ENCODE measurements at regions not wholly inside any gene's neighbourhood (a gene's known extent, or its start where the extent isn't known, plus 50 kb on each side); places are given as distances from the start of the nearest gene placed in this dataset.
"Not testable (repeated sequence)": the region's sequence is repeated elsewhere in the genome, so short reads cannot be mapped to it uniquely, and the experiment has no call there.

GRCh38 chr3:161600173-161600572 lies 103.6 kb downstream of the OTOL1 start:
- no peak for DNase-seq (ENCODE audit: low spot score)

- no peak for DNase-seq (ENCODE audit: low spot score)
These were observed 105.9 kb downstream of the OTOL1 start for GRCh38 chr3:161602475-161602874.

DNA sequence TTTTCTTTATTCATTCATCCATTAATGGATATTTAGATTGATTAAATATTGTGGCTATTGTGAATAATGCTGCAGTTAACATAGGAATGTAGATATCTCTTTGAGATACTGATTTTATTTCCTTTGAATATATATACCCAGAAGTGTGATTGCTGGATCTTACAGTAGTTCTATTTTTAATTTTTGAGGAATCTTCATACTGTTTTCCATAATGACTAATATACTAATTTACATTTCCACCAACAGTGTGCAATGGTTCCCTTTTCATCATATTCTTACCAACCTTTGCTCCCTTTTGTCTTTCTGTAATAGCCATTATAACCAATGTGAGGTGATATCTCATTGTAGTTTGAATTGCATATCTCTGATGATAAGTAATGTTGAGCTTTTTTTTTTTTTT lies 106.3 kb downstream of the OTOL1 start:
- DNase-seq (ENCODE audit: low spot score), result no peak

DNA sequence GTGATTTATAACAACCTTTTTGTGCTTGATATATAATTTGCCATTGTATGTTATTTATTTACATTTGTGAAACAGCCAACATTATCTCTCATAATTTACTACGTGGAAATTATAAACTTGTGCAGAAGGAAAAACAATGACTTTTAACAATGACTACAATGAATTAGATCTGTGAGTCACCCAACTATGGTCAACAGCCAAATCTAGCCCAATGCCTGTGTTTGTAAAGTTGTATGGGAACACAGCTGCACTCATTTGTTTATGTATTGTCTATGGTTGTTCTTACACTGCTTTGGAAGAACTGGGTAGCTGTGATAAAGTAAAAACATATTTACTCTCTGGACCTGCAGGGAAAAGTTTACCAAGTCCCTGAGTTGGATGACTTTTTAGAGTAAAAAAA lies 110.4 kb downstream of the OTOL1 start:
- no peak for DNase-seq (ENCODE audit: low spot score)

GRCh38 chr3:161619351-161619750 lies 122.7 kb downstream of the OTOL1 start:
- DNase-seq (ENCODE audit: low spot score), result no peak

GRCh38 chr3:161630794-161631193 lies 134.2 kb downstream of the OTOL1 start:
- no peak for DNase-seq (ENCODE audit: low spot score)

GRCh38 chr3:161631536-161631935 lies 134.9 kb downstream of the OTOL1 start:
- no peak for DNase-seq (ENCODE audit: low spot score)

- no peak for DNase-seq (ENCODE audit: low spot score)
These were observed 141.0 kb downstream of the OTOL1 start for GRCh38 chr3:161637559-161637958.

GRCh38 chr3:161639095-161639494 lies 142.5 kb downstream of the OTOL1 start:
- DNase-seq (ENCODE audit: low spot score), result not testable (repeated sequence)

DNA sequence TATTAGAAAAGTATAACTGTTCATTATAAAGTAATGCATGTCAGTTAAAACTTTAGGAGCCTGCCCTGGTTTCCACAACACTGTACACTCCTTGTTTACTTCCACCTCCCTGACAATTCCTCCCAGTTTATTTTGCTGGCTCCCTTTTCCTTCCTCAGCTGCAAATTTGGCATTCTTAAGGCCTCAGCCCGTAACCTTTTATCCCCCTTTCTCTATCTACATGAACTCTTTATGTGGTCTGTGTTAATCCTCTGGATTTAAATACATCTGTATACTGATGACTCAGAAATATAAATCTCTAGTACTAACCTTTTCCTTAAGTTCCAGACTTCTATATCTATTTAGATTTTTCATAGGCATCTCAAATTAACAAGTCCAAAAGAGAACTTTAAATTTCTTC lies 143.6 kb downstream of the OTOL1 start:
- DNase-seq (ENCODE audit: low spot score), result no peak

DNA sequence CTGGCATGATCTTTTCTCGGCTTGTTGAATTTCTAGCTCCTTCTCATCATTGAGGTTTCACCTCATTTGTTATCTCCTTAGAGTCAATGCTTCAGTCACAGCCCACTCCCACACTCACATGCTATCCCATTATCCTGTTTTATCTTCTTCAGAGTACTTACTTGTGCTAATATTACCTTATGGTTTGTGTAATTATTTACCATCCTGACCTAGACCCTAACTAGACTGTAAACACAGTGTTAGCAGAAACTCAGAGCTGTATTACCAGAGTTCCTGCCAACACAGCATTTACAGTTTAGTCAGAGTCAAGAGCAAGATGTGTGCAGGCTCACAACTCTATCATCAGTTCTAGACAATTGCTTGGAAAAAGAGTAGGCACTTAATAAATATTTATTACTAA lies 144.7 kb downstream of the OTOL1 start:
- DNase-seq (ENCODE audit: low spot score), result no peak

GRCh38 chr3:161644891-161645635 lies 148.5 kb downstream of the OTOL1 start:
- DNase-seq (ENCODE audit: low spot score), result no peak

DNA sequence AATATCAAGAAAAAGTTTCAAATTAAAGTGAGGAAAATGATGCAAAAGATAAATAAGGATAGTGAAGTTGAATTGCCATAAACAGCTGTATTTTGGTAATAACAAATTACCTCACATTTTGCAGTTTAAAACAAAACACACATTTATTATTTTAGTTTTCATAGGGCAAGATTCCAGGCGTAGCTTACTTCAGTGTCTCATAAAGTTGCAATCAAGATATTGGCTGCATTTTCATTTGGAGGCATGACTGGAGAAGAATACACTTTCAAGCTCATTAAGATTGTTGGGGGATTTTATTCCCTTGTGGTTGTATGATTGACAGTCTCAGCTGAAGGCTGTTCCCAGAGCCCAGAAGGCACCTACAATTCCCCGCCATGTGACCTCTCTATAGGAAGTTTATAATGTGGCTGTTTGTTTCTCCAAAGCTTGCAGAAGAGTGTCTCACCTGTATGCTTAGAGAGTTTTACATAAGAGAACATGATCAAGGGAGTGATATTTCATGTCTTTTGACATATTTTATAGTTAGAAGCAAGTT lies 151.4 kb downstream of the OTOL1 start:
- no peak for DNase-seq (ENCODE audit: low spot score)

DNA sequence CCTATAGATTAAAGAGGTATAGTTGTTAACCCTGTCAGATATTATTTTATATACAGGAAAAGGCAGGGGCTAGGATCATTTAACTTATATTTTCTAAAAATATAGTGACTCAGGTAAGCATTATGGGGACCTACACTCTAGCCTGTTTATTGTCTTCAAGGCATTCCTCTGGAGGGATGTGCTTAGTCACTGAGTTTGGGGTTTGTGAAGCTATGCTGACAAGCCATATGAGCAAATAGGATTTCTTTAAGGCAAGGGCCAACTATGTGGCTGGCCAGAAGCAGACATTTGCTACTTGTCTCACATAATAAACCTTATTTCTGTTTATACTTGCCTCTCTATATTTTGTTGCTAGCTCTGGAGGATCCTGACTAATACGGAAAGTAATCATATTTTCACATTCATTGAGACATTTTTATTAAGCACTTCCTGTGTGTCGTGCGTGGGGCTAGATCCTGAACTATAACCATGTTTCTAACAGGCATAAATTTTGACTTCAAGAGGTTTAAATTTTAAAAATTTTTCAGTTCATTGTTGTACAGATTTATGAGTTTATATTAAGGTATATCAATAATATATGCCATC lies 153.4 kb downstream of the OTOL1 start:
- no peak for DNase-seq (ENCODE audit: low spot score)

- DNase-seq (ENCODE audit: low spot score), result no peak
These were observed 161.2 kb downstream of the OTOL1 start for GRCh38 chr3:161657786-161658185.

GRCh38 chr3:161671141-161671540 lies 174.5 kb downstream of the OTOL1 start:
- DNase-seq (ENCODE audit: low spot score), result no peak

- no peak for DNase-seq (ENCODE audit: low spot score)
These were observed 175.9 kb downstream of the OTOL1 start for GRCh38 chr3:161672478-161672877.

DNA sequence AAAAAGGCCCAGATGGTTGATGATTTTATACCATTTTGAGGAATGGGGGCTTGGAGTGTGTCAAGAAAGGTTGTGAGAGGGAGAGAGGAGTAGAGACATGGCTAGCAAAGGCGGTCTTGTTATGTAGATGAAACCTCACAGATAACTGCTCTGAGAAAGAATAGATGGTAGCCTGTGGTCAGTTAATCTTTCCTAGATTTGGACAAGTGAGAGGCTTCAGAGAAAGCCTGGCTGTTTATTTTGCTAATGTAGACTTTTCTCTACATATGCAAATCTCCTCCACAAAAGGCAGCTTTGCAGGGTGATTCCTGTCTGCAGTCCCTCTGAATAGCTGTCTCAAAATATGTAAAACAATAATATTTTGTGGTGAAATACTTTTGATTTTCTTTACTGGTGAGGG lies 177.3 kb downstream of the OTOL1 start:
- DNase-seq (ENCODE audit: low spot score), result no peak

- DNase-seq (ENCODE audit: low spot score), result no peak
These were observed 177.8 kb downstream of the OTOL1 start for GRCh38 chr3:161674402-161674801.

GRCh38 chr3:161681831-161682230 lies 185.2 kb downstream of the OTOL1 start:
- DNase-seq (ENCODE audit: low spot score), result not testable (repeated sequence)

GRCh38 chr3:161682715-161683114 lies 186.1 kb downstream of the OTOL1 start:
- DNase-seq (ENCODE audit: low spot score), result no peak

- no peak for DNase-seq (ENCODE audit: low spot score)
These were observed 193.1 kb downstream of the OTOL1 start for GRCh38 chr3:161689584-161690298.

GRCh38 chr3:161690299-161690620 lies 193.7 kb downstream of the OTOL1 start:
- DNase-seq (ENCODE audit: low spot score), result no peak

All from mucosa of gallbladder (tissue), 1 donor.